ENCODE measurements at regions not wholly inside any gene's neighbourhood (a gene's known extent, or its start where the extent isn't known, plus 50 kb on each side); places are given as distances from the start of the nearest gene placed in this dataset.
"Not testable (repeated sequence)": the region's sequence is repeated elsewhere in the genome, so short reads cannot be mapped to it uniquely, and the experiment has no call there.

DNA sequence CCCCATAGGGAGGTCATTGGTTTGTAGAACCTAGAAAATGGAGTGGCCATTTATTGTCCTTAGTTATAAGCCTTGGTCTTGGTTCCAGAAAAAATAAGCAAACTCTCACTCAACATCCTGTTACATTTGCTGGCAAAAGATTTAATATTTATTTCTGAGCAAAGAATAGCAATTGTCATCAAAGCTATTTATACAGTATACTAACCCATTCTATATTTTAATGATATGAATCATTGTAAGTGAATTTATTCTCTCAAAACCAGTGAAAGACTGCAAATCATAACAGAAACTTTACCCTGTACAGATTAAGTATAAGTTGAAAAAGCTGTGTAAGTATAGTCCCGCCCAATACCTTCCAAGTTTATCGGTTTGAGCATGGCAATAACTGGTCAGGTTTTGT is 364.4 kb downstream of the CD109 start:
- no peak for DNase-seq (ENCODE audit: low read depth, low spot score)

DNA sequence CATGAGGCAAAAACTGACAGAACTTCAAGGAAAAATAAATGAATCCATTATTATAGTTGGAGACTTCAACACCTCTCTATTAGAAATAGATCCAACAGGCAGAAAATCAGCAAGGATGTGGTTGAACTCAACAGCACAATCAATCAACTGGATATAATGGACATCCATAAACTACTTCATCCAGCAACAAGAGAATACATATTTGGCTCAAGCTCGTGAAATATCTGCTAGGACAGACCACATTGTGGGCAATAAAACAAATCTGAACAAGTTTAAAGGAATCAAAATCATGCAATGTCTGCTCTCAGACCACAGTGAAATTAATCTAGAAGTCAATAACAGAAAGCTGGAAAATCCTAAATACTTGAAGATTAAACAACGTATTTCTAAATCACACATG is 362.6 kb downstream of the CD109 start:
- no peak for DNase-seq (ENCODE audit: low read depth, low spot score)

- no peak for DNase-seq (ENCODE audit: low read depth, low spot score)
These were observed 361.3 kb downstream of the CD109 start for GRCh38 chr6:74057326-74057725.

DNA sequence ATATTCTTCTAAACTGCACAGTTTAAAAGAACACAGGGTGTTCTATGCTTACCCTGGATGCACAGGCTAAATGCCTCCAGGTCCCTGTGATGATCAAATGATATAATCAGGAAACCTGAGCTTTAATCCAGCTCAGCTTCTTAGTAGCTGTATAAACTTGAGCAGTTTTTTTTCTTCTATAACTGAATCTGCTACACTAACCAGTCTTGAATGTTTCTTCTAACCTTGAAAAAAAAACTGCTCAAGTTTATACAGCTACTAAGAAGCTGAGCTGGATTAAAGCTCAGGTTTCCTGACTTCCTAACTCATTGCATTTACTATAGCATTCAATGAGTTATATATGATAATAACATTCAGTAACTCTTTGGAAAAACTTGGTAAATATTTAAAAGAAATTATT is 358.2 kb downstream of the CD109 start:
- DNase-seq (ENCODE audit: low read depth, low spot score), result no peak

GRCh38 chr6:74050921-74051320 is 354.9 kb downstream of the CD109 start:
- no peak for DNase-seq (ENCODE audit: low read depth, low spot score)

- DNase-seq (ENCODE audit: low read depth, low spot score), result no peak
These were observed 352.4 kb downstream of the CD109 start for GRCh38 chr6:74048387-74048786.

GRCh38 chr6:74044417-74045096 is 348.6 kb downstream of the CD109 start:
- no peak for DNase-seq (ENCODE audit: low read depth, low spot score)

- no peak for DNase-seq (ENCODE audit: low read depth, low spot score)
These were observed 345.4 kb downstream of the CD109 start for GRCh38 chr6:74041420-74041819.

- DNase-seq (ENCODE audit: low read depth, low spot score), result no peak
These were observed 322.8 kb downstream of the CD109 start for GRCh38 chr6:74018825-74019224.

- no peak for DNase-seq (ENCODE audit: low read depth, low spot score)
These were observed 319.4 kb downstream of the CD109 start for GRCh38 chr6:74015427-74015826.

- no peak for DNase-seq (ENCODE audit: low read depth, low spot score)
These were observed 304.9 kb downstream of the CD109 start for GRCh38 chr6:74000666-74001490.

GRCh38 chr6:73990609-73991238 is 294.7 kb downstream of the CD109 start:
- DNase-seq (ENCODE audit: low read depth, low spot score), result not testable (repeated sequence)

DNA sequence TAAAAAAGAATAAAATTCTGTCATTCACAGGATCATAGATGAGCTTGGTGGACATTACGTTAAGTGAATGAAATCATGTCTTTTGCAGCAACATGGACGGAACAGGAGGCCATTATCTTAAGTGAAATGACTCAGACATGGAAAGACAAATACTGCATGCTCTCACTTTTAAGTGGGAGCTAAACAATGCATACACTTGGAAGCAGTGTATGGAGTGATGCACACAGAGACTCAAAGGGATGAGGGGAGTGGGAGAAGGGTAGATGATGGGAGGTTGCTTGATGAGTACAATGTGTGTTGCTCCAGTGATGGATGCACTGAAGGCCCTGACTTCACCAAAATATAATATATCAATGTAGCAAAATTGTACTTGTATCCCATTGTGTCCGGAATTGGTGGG is 293.4 kb downstream of the CD109 start:
- DNase-seq (ENCODE audit: low read depth, low spot score), result no peak

GRCh38 chr6:73985891-73986290 is 289.9 kb downstream of the CD109 start:
- no peak for DNase-seq (ENCODE audit: low read depth, low spot score)

- DNase-seq (ENCODE audit: low read depth, low spot score), result no peak
These were observed 288.7 kb downstream of the CD109 start for GRCh38 chr6:73984571-73985210.

GRCh38 chr6:73983367-73983766 is 287.4 kb downstream of the CD109 start:
- DNase-seq (ENCODE audit: low read depth, low spot score), result no peak

- DNase-seq (ENCODE audit: low read depth, low spot score), result no peak
These were observed 284.1 kb downstream of the CD109 start for GRCh38 chr6:73980096-73980495.

GRCh38 chr6:73978330-73978729 is 282.3 kb downstream of the CD109 start:
- DNase-seq (ENCODE audit: low read depth, low spot score), result no peak

DNA sequence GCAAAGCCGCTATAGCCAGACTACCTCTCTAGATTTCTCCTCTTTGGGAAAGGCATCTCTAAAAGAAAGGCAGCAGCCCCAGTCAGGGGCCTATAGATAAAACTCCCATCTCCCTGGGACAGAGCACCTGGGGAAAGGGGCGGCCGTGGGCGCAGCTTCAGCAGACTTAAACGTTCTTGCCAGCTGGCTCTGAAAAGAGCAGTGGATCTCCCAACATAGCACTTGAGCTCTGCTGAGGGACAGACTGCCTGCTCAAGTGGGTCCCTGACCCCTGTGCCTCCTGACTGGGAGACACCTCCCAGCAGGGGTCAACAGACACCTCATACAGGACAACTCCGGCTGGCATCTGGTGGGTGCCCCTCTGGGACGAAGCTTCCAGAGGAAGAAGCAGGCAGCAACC is 276.5 kb downstream of the CD109 start:
- not testable (repeated sequence) for DNase-seq (ENCODE audit: low read depth, low spot score)

DNA sequence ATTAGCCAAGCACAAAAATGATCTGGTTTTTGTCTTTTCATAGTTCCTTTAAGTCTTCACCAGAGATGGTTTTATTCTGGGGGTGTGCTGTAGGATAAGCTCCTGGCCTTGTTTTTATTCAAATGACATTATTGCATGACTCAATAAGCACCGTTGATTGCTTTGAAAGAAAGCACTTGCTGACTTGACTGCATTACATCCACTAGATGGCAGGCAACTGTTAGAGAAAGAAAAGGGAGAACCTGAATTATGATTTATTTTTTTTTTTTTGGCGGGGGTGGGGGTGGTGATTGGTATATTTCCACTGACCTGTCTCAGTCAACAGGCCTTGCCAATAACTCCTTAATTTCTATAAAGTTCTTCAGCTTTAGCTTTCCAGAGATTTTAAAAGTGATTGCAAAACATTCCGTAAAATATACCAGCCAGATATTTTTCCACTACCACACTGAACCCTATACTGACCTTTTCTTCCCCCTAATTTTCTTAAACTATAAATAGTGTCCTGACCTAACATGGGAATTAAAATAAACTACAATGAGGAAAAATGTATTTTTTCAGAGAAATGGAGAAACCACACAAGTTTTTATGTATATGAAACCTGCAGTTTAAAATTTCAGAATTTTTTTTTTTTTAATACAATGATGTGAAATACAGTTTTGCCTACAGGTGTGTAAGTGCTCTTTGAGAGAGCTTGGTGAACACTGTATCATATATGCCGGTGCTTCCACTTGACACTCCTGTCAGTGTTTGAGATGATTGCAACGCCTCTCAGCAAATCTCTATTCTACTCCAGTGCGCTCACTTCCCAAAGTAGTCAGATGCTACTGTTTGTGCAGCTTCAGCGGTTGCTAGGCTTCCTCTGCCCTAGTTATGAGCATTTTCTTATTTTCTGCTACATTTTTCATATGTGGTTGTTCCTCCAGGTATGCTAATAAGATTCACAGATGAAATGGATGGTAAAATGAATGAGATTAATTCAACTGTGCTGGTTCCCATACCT is 274.3 kb downstream of the CD109 start:
- DNase-seq (ENCODE audit: low read depth, low spot score), result peak; percentile 1

Data from pulmonary artery endothelial cell (primary cell).